RWPE2 (cell line): ENCODE measurements at regions not wholly inside any gene's neighbourhood (a gene's known extent, or its start where the extent isn't known, plus 50 kb on each side); places are given as distances from the start of the nearest gene placed in this dataset.
"Not testable (repeated sequence)": the region's sequence is repeated elsewhere in the genome, so short reads cannot be mapped to it uniquely, and the experiment has no call there.

Source experiments
- ATAC-seq: fragments of 200-7000 bp; cut with Tn5 transposase; 3 replicates; pipeline ENCODE4 v1.9.1; 2021; ENCODE audit warnings: low read depth
- DNase-seq: peaks from one replicate; pipeline ENCODE4 v3.0.0-alpha.2; 2020; ENCODE audit warnings: low spot score
- H3K27ac ChIP-seq: fragments of 450-650 bp; 2 replicates; pipeline ENCODE4 v1.5.1; 2017; ENCODE audit warnings: mild to moderate bottlenecking; ENCODE audit not compliant: poor library complexity, severe bottlenecking
- H3K27me3 ChIP-seq: fragments of 250-450 bp; sonication (Bioruptor Pico); 2 replicates; pipeline ENCODE4 v1.5.1; 2021; ENCODE audit warnings: mild to moderate bottlenecking, moderate library complexity; ENCODE audit not compliant: insufficient read depth, poor library complexity, severe bottlenecking
- H3K36me3 ChIP-seq: fragments of 250-450 bp; sonication (Bioruptor Pico); 2 replicates; pipeline ENCODE4 v1.5.1; 2020; ENCODE audit warnings: low read depth, mild to moderate bottlenecking, moderate library complexity
- H3K4me1 ChIP-seq: fragments of 250-450 bp; sonication (Bioruptor Pico); 2 replicates; pipeline ENCODE4 v1.5.1; 2021; ENCODE audit warnings: mild to moderate bottlenecking, moderate library complexity; ENCODE audit not compliant: insufficient read depth, poor library complexity, severe bottlenecking
- H3K4me3 ChIP-seq: fragments of 250-450 bp; sonication (Bioruptor Pico); 2 replicates; pipeline ENCODE4 v1.5.1; 2021; ENCODE audit warnings: mild to moderate bottlenecking, moderate library complexity; ENCODE audit not compliant: severe bottlenecking
- H3K9me3 ChIP-seq: fragments of 250-450 bp; sonication (Bioruptor Pico); 2 replicates; pipeline ENCODE4 v1.5.1; 2021; ENCODE audit warnings: mild to moderate bottlenecking, moderate library complexity; ENCODE audit not compliant: severe bottlenecking
- CTCF ChIP-seq: fragments of 450-650 bp; IDR thresholded peaks from one replicate; pipeline ENCODE4 v1.5.1; 2017; ENCODE audit warnings: mild to moderate bottlenecking, moderate library complexity; ENCODE audit not compliant: poor library complexity, severe bottlenecking

- Histone ChIP-seq H3K27me3 (peaks cover 6% of the 10 kb centered on the region), H3K4me1 (no peaks in the 10 kb centered on the region), H3K9me3 (no peaks in the 10 kb centered on the region), H3K4me3 (no peak overlapping the region), H3K27ac (no peak overlapping the region), H3K36me3 (no peaks in the 10 kb centered on the region; the same call in 1 of the 2 replicates)
- ATAC-seq: no peak
- no peak for TF ChIP-seq CTCF
- DNase-seq: no peak
Observed at GRCh38 chr14:40983604-40984003, 623.1 kb upstream of the LRFN5 start.

- Histone ChIP-seq H3K27ac (no peak overlapping the region), H3K4me3 (no peak overlapping the region), H3K36me3 (no peaks in the 10 kb centered on the region; the same call in 1 of the 2 replicates), H3K27me3 (peaks cover 6% of the 10 kb centered on the region), H3K4me1 (no peaks in the 10 kb centered on the region), H3K9me3 (no peaks in the 10 kb centered on the region)
- DNase-seq (no peak), ATAC-seq (peak; percentile 90)
- no peak for TF ChIP-seq CTCF
Observed at GRCh38 chr14:40981247-40981646, 625.4 kb upstream of the LRFN5 start.

DNA sequence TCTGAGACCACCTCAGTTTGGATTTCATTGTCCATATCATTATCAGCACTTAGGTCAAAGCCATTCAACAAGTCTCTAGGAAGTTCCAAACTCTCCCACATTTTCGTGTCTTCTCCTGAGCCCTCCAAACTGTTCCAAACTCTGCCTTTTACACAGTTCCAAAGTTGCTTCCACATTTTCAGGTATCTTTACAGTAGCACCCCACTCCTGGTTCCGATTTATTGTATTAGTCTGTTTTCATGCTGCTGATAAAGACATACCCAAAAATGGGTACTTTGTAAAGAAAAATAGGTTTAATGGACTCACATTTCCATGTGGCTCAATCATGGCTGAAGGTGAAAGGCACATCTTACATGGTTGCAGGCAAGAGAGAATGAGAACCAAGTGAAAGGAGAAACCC is 646.4 kb upstream of the LRFN5 start:
- not testable (repeated sequence) for H3K4me3 ChIP-seq, H3K36me3 ChIP-seq

GRCh38 chr14:40955131-40955505 is 651.6 kb upstream of the LRFN5 start:
- H3K27me3 ChIP-seq: no peaks in the 10 kb centered on the region
- no peak overlapping the region for H3K4me3 ChIP-seq
- ATAC-seq (no peak), DNase-seq (no peak)
- no peak overlapping the region for H3K27ac ChIP-seq
- TF ChIP-seq CTCF: no peak
- no peaks in the 10 kb centered on the region for H3K9me3 ChIP-seq
- no peaks in the 10 kb centered on the region for H3K4me1 ChIP-seq
- no peaks in the 10 kb centered on the region for H3K36me3 ChIP-seq

More for the DNA sequence above, 646.4 kb upstream of the LRFN5 start:
- not testable (repeated sequence) for DNase-seq, H3K9me3 ChIP-seq, H3K27me3 ChIP-seq, H3K4me1 ChIP-seq, H3K27ac ChIP-seq, ATAC-seq

DNA sequence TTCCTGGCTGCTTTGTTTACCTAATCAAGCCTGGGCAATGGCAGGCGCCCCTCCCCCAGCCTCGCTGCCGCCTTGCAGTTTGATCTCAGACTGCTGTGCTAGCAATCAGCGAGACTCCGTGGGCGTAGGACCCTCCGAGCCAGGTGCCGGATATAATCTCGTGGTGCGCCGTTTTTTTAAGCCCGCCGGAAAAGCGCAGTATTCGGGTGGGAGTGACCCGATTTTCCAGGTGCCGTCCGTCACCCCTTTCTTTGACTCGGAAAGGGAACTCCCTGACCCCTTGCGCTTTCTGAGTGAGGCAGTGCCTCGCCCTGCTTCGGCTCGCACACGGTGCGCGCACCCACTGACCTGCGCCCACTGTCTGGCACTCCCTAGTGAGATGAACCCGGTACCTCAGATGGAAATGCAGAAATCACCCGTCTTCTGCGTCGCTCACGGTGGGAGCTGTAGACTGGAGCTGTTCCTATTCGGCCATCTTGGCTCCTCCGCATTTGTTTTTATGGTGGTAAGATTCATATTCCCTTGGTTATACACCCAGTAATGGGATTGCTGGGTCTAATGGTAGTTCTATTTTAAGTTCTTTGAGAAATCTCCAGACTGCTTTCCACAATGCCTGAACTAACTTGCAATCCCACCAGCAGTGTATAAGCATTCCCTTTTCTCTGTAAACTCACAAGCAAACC is 652.1 kb upstream of the LRFN5 start:
- not testable (repeated sequence) for H3K9me3 ChIP-seq, DNase-seq, H3K4me1 ChIP-seq, H3K27me3 ChIP-seq, H3K4me3 ChIP-seq, H3K36me3 ChIP-seq, H3K27ac ChIP-seq, ATAC-seq

DNA sequence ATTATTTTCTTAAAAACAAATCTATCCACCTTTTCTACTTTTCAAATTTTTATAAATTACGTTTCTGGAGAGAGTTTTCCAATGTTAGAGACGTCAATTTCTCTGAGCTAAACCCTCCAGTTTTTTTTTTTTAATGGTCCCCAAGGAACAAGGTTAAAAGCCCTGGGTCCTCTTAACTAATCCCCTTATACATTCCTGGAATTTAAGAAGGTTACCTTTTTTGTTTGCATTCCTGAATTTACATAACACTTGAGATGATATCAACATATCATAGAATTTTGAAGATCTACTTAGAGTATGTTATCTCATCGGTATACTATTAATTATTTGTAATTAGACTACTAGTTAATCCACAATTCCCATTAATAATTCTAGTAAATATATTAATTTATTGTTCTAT is 662.2 kb upstream of the LRFN5 start:
- no peak for ATAC-seq
- H3K36me3 ChIP-seq: no peaks in the 10 kb centered on the region
- H3K27ac ChIP-seq: no peak overlapping the region
- no peak for DNase-seq
- no peaks in the 10 kb centered on the region for H3K9me3 ChIP-seq
- peaks cover 2% of the 10 kb centered on the region for H3K27me3 ChIP-seq
- no peak for TF ChIP-seq CTCF
- H3K4me3 ChIP-seq: no peak overlapping the region
- no peaks in the 10 kb centered on the region for H3K4me1 ChIP-seq
